Ishikawa (cell line): ENCODE measurements at regions not wholly inside any gene's neighbourhood (a gene's known extent, or its start where the extent isn't known, plus 50 kb on each side); places are given as distances from the start of the nearest gene placed in this dataset.

Experiments used
- CEBPB ChIP-seq: IDR thresholded peaks from 2 replicates; pipeline ENCODE4 v1.6.1; 2012
- CREB1 ChIP-seq: IDR thresholded peaks from 2 replicates; pipeline ENCODE4 v1.6.1; 2012; ENCODE audit warnings: low read depth
- EGR1 ChIP-seq: IDR thresholded peaks from 2 replicates; pipeline ENCODE4 v1.6.1; 2012
- EP300 ChIP-seq: IDR thresholded peaks from 2 replicates; pipeline ENCODE4 v1.6.1; 2012; ENCODE audit warnings: borderline replicate concordance
- FOXM1 ChIP-seq: IDR thresholded peaks from 2 replicates; pipeline ENCODE4 v1.6.1; 2012; ENCODE audit warnings: low read depth, borderline replicate concordance
- MAX ChIP-seq: IDR thresholded peaks from 2 replicates; pipeline ENCODE4 v1.6.1; 2012
- NFIC ChIP-seq: IDR thresholded peaks from 2 replicates; pipeline ENCODE4 v1.6.1; 2012
- RAD21 ChIP-seq: IDR thresholded peaks from 2 replicates; pipeline ENCODE4 v1.6.1; 2012; ENCODE audit warnings: low read depth
- REST ChIP-seq: IDR thresholded peaks from 2 replicates; pipeline ENCODE4 v1.6.1; 2012; ENCODE audit warnings: low read depth, mild to moderate bottlenecking
- TAF1 ChIP-seq: IDR thresholded peaks from 2 replicates; pipeline ENCODE4 v1.6.1; 2012; ENCODE audit warnings: low read depth, mild to moderate bottlenecking
- TCF12 ChIP-seq: IDR thresholded peaks from 2 replicates; pipeline ENCODE4 v1.6.1; 2012; ENCODE audit warnings: low read depth
- TEAD4 ChIP-seq: IDR thresholded peaks from 2 replicates; pipeline ENCODE4 v1.6.1; 2012
- YY1 ChIP-seq: IDR thresholded peaks from 2 replicates; pipeline ENCODE4 v1.6.1; 2012; ENCODE audit warnings: low read depth
- ZBTB7A ChIP-seq: IDR thresholded peaks from 2 replicates; pipeline ENCODE4 v1.6.1; 2012; ENCODE audit warnings: low read depth
- TF ChIP-seq, protein P1 (sequence below): IDR thresholded peaks from 2 replicates; pipeline ENCODE4 v1.6.1; 2012

DNA sequence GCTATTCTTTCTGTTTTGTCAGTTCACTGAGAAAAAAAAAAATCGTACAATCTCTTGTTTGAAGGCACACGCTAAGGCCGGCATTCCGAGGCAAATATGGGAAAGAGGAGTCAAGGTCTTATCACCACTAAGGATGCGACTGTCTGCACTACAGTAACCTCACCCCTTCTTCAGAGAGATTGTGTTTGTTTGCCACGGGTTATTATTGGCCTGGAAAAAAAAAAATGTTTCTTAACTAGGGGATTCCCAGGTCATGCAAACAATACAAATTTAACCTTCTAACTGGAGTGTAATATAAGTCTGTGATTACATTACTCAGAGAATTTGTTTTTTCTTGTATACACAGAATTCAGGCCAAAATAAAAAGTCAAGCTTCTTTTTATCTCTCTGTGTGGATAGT is 168.3 kb downstream of the TMA16 start:
- TF ChIP-seq REST (no peak), NFIC (no peak), CEBPB (no peak), FOXM1 (no peak), RAD21 (no peak), MAX (no peak), CREB1 (no peak), EGR1 (no peak), TEAD4 (no peak), TCF12 (no peak), ZBTB7A (no peak)
- TF ChIP-seq, protein P1, sequence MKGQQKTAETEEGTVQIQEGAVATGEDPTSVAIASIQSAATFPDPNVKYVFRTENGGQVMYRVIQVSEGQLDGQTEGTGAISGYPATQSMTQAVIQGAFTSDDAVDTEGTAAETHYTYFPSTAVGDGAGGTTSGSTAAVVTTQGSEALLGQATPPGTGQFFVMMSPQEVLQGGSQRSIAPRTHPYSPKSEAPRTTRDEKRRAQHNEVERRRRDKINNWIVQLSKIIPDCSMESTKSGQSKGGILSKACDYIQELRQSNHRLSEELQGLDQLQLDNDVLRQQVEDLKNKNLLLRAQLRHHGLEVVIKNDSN, result no peak

- TF ChIP-seq MAX, result no peak
- TF ChIP-seq TEAD4, result no peak
- TF ChIP-seq YY1, result no peak
- no peak for TF ChIP-seq ZBTB7A
- no peak for TF ChIP-seq EP300
- TF ChIP-seq EGR1, result no peak
- TF ChIP-seq TAF1, result no peak
- TF ChIP-seq REST, result no peak
- no peak for TF ChIP-seq CREB1
- no peak for TF ChIP-seq RAD21
- TF ChIP-seq NFIC, result no peak
- TF ChIP-seq TCF12, result no peak
- TF ChIP-seq FOXM1, result no peak
- TF ChIP-seq CEBPB, result no peak
Observed at GRCh38 chr4:163663454-163664225, 169.2 kb downstream of the TMA16 start.

GRCh38 chr4:163665101-163665500 is 170.6 kb downstream of the TMA16 start:
- TF ChIP-seq TEAD4, result no peak
- TF ChIP-seq, protein P1, result no peak

GRCh38 chr4:163665521-163666331 is 171.2 kb downstream of the TMA16 start:
- TF ChIP-seq TCF12 (no peak), TAF1 (no peak), EGR1 (no peak), YY1 (no peak), MAX (no peak), ZBTB7A (no peak), EP300 (no peak), RAD21 (no peak), CREB1 (no peak), FOXM1 (no peak), TEAD4 (no peak), CEBPB (no peak), REST (no peak)
- TF ChIP-seq, protein P1, result no peak
